ENCODE measurements at regions not wholly inside any gene's neighbourhood (a gene's known extent, or its start where the extent isn't known, plus 50 kb on each side); places are given as distances from the start of the nearest gene placed in this dataset.

GRCh38 chr3:104646196-104646595 lies 720.5 kb upstream of the ALCAM start:
- Histone ChIP-seq H3K9me3 (ENCODE audit: control insufficient read depth in 2 of 2, low read length in 2 of 2) (no peaks in the 10 kb centered on the region), H3K4me3 (ENCODE audit: low read length in 2 of 2) (no peak overlapping the region), H3K9ac (ENCODE audit: low read depth in 1 of 2, low read length in 2 of 2) (no peak overlapping the region), H3K27ac (ENCODE audit: low read depth in 2 of 2, low read length in 2 of 2) (no peak overlapping the region), H3K4me1 (ENCODE audit: control insufficient read depth in 2 of 2, insufficient read depth in 2 of 2, low read length in 2 of 2) (no peaks in the 10 kb centered on the region), H3K36me3 (ENCODE audit: control insufficient read depth in 2 of 2, insufficient read depth in 2 of 2, low read length in 2 of 2) (no peaks in the 10 kb centered on the region), H3K27me3 (ENCODE audit: control insufficient read depth in 2 of 2, insufficient read depth in 2 of 2, low read length in 2 of 2) (no peaks in the 10 kb centered on the region)

DNA sequence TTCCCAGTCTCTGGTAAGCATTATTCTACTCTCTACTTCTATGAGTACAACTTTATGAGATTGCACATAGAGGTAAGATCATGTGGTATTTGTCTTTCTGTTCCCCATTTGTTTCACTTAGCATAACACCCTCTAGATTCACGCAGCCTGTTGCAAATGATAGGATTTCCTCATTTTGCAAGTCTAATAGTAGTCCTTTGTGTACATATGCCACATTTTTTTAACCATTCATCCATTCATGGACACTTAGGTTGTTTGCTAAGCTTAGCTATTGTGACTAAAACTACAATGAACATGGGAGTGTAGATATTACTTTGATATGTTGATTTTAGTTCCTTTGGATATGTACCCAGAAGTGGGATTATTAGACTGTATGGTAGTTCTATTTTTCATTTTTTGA lies 717.9 kb upstream of the ALCAM start:
- H3K27me3 ChIP-seq (ENCODE audit: control insufficient read depth in 2 of 2, insufficient read depth in 2 of 2, low read length in 2 of 2) = no peaks in the 10 kb centered on the region
- no peak overlapping the region for H3K27ac ChIP-seq (ENCODE audit: low read depth in 2 of 2, low read length in 2 of 2)
- no peak overlapping the region for H3K9ac ChIP-seq (ENCODE audit: low read depth in 1 of 2, low read length in 2 of 2)
- no peaks in the 10 kb centered on the region for H3K9me3 ChIP-seq (ENCODE audit: control insufficient read depth in 2 of 2, low read length in 2 of 2)
- no peaks in the 10 kb centered on the region for H3K36me3 ChIP-seq (ENCODE audit: control insufficient read depth in 2 of 2, insufficient read depth in 2 of 2, low read length in 2 of 2)
- H3K4me3 ChIP-seq (ENCODE audit: low read length in 2 of 2) = no peak overlapping the region
- no peaks in the 10 kb centered on the region for H3K4me1 ChIP-seq (ENCODE audit: control insufficient read depth in 2 of 2, insufficient read depth in 2 of 2, low read length in 2 of 2)

- Histone ChIP-seq H3K36me3 (ENCODE audit: control insufficient read depth in 2 of 2, insufficient read depth in 2 of 2, low read length in 2 of 2) (no peaks in the 10 kb centered on the region), H3K4me1 (ENCODE audit: control insufficient read depth in 2 of 2, insufficient read depth in 2 of 2, low read length in 2 of 2) (no peaks in the 10 kb centered on the region), H3K27me3 (ENCODE audit: control insufficient read depth in 2 of 2, insufficient read depth in 2 of 2, low read length in 2 of 2) (no peaks in the 10 kb centered on the region), H3K9me3 (ENCODE audit: control insufficient read depth in 2 of 2, low read length in 2 of 2) (no peaks in the 10 kb centered on the region), H3K27ac (ENCODE audit: low read depth in 2 of 2, low read length in 2 of 2) (no peak overlapping the region), H3K9ac (ENCODE audit: low read depth in 1 of 2, low read length in 2 of 2) (no peak overlapping the region), H3K4me3 (ENCODE audit: low read length in 2 of 2) (no peak overlapping the region)
These were observed 697.6 kb upstream of the ALCAM start for GRCh38 chr3:104669083-104669482.

- no peak overlapping the region for H3K27ac ChIP-seq (ENCODE audit: low read depth in 2 of 2, low read length in 2 of 2)
- H3K9ac ChIP-seq (ENCODE audit: low read depth in 1 of 2, low read length in 2 of 2) = no peak overlapping the region
- peaks cover 0 to 3% of the 10 kb centered on the region in 2 donors for H3K9me3 ChIP-seq (ENCODE audit: control insufficient read depth in 2 of 2, low read length in 2 of 2)
- no peaks in the 10 kb centered on the region for H3K36me3 ChIP-seq (ENCODE audit: control insufficient read depth in 2 of 2, insufficient read depth in 2 of 2, low read length in 2 of 2)
- H3K4me1 ChIP-seq (ENCODE audit: control insufficient read depth in 2 of 2, insufficient read depth in 2 of 2, low read length in 2 of 2) = no peaks in the 10 kb centered on the region
- no peak overlapping the region for H3K4me3 ChIP-seq (ENCODE audit: low read length in 2 of 2)
- H3K27me3 ChIP-seq (ENCODE audit: control insufficient read depth in 2 of 2, insufficient read depth in 2 of 2, low read length in 2 of 2) = no peaks in the 10 kb centered on the region
These were observed 694.4 kb upstream of the ALCAM start for GRCh38 chr3:104672331-104672730.

DNA sequence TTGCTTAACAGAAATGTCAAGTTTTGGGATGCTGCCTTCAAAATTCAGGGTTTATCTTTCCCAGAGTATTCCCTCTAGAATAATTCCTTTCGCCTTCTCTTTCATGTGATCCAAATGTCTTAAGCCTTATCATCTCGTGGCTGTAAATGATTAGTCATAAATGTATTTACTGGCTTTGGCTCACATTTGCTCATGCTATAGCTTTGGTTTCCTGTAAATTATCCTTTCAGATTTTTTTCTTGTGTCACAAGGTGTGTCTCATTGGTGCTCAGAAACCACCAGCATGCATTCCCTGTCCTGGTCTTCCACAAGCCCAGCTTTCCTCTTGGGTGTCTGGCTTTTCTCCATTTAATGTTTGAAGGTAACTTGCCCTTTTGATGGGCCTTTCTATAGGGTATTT lies 692.7 kb upstream of the ALCAM start:
- H3K9me3 ChIP-seq (ENCODE audit: control insufficient read depth in 2 of 2, low read length in 2 of 2) = peaks cover 0 to 3% of the 10 kb centered on the region in 2 donors
- H3K27me3 ChIP-seq (ENCODE audit: control insufficient read depth in 2 of 2, insufficient read depth in 2 of 2, low read length in 2 of 2) = no peaks in the 10 kb centered on the region
- no peak overlapping the region for H3K4me3 ChIP-seq (ENCODE audit: low read length in 2 of 2)
- no peak overlapping the region for H3K27ac ChIP-seq (ENCODE audit: low read depth in 2 of 2, low read length in 2 of 2)
- no peaks in the 10 kb centered on the region for H3K36me3 ChIP-seq (ENCODE audit: control insufficient read depth in 2 of 2, insufficient read depth in 2 of 2, low read length in 2 of 2)
- H3K4me1 ChIP-seq (ENCODE audit: control insufficient read depth in 2 of 2, insufficient read depth in 2 of 2, low read length in 2 of 2) = no peaks in the 10 kb centered on the region
- no peak overlapping the region for H3K9ac ChIP-seq (ENCODE audit: low read depth in 1 of 2, low read length in 2 of 2)

- H3K27ac ChIP-seq (ENCODE audit: low read depth in 2 of 2, low read length in 2 of 2) = no peak overlapping the region
- no peak overlapping the region for H3K9ac ChIP-seq (ENCODE audit: low read depth in 1 of 2, low read length in 2 of 2)
- no peaks in the 10 kb centered on the region for H3K4me1 ChIP-seq (ENCODE audit: control insufficient read depth in 2 of 2, insufficient read depth in 2 of 2, low read length in 2 of 2)
- H3K4me3 ChIP-seq (ENCODE audit: low read length in 2 of 2) = no peak overlapping the region
- H3K9me3 ChIP-seq (ENCODE audit: control insufficient read depth in 2 of 2, low read length in 2 of 2) = peaks cover 0 to 3% of the 10 kb centered on the region in 2 donors
- H3K36me3 ChIP-seq (ENCODE audit: control insufficient read depth in 2 of 2, insufficient read depth in 2 of 2, low read length in 2 of 2) = no peaks in the 10 kb centered on the region
- no peaks in the 10 kb centered on the region for H3K27me3 ChIP-seq (ENCODE audit: control insufficient read depth in 2 of 2, insufficient read depth in 2 of 2, low read length in 2 of 2)
These were observed 690.5 kb upstream of the ALCAM start for GRCh38 chr3:104676241-104676640.

DNA sequence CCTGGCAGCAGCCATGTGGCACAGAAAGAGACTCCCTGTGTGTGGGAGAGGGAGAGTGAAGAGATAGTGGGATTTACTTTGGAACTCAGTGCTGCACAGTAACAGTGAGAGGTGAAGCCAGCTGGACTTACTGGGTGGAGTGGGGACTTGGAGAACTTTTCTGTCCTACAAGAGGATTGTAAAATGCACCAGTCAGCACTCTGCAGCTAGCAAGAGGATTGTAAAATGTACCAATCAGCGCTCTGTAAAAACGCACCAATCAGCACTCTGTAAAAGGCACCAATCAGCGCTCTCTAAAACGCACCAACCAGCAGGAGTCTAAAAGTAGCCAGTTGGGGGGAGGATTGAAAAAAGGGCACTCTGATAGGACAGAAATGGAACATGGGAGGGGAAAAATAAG lies 688.8 kb upstream of the ALCAM start:
- Histone ChIP-seq H3K36me3 (ENCODE audit: control insufficient read depth in 2 of 2, insufficient read depth in 2 of 2, low read length in 2 of 2) (no peaks in the 10 kb centered on the region), H3K9ac (ENCODE audit: low read depth in 1 of 2, low read length in 2 of 2) (no peak overlapping the region), H3K4me3 (ENCODE audit: low read length in 2 of 2) (no peak overlapping the region), H3K9me3 (ENCODE audit: control insufficient read depth in 2 of 2, low read length in 2 of 2) (peaks cover 0 to 3% of the 10 kb centered on the region in 2 donors), H3K27ac (ENCODE audit: low read depth in 2 of 2, low read length in 2 of 2) (no peak overlapping the region), H3K27me3 (ENCODE audit: control insufficient read depth in 2 of 2, insufficient read depth in 2 of 2, low read length in 2 of 2) (no peaks in the 10 kb centered on the region), H3K4me1 (ENCODE audit: control insufficient read depth in 2 of 2, insufficient read depth in 2 of 2, low read length in 2 of 2) (no peaks in the 10 kb centered on the region)

- H3K9me3 ChIP-seq (ENCODE audit: control insufficient read depth in 2 of 2, low read length in 2 of 2) = no peaks in the 10 kb centered on the region
- no peak overlapping the region for H3K27ac ChIP-seq (ENCODE audit: low read depth in 2 of 2, low read length in 2 of 2)
- H3K9ac ChIP-seq (ENCODE audit: low read depth in 1 of 2, low read length in 2 of 2) = no peak overlapping the region
- H3K27me3 ChIP-seq (ENCODE audit: control insufficient read depth in 2 of 2, insufficient read depth in 2 of 2, low read length in 2 of 2) = no peaks in the 10 kb centered on the region
- H3K4me3 ChIP-seq (ENCODE audit: low read length in 2 of 2) = no peak overlapping the region
- no peaks in the 10 kb centered on the region for H3K36me3 ChIP-seq (ENCODE audit: control insufficient read depth in 2 of 2, insufficient read depth in 2 of 2, low read length in 2 of 2)
- no peaks in the 10 kb centered on the region for H3K4me1 ChIP-seq (ENCODE audit: control insufficient read depth in 2 of 2, insufficient read depth in 2 of 2, low read length in 2 of 2)
These were observed 681.2 kb upstream of the ALCAM start for GRCh38 chr3:104685492-104685891.

DNA sequence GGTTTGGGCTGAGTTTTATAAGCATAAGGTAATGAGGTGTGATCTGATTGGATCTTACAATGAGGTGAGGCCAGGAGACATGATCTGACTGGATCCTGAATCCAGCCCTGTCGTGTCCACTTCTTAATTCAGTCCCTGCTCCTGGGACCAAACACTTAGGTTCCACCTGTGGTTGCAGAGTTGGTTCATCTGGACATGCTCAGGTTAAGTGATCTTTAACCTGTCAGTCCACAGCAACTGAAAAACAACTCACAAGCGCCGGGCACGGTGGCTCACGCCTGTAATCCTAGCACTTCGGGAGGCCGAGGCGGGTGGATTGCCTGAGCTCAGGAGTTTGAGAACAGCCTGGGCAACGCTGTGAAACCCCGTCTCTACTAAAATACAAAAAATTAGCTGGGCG lies 679.3 kb upstream of the ALCAM start:
- Histone ChIP-seq H3K9me3 (ENCODE audit: control insufficient read depth in 2 of 2, low read length in 2 of 2) (no peaks in the 10 kb centered on the region), H3K9ac (ENCODE audit: low read depth in 1 of 2, low read length in 2 of 2) (no peak overlapping the region), H3K4me1 (ENCODE audit: control insufficient read depth in 2 of 2, insufficient read depth in 2 of 2, low read length in 2 of 2) (no peaks in the 10 kb centered on the region), H3K27me3 (ENCODE audit: control insufficient read depth in 2 of 2, insufficient read depth in 2 of 2, low read length in 2 of 2) (no peaks in the 10 kb centered on the region), H3K27ac (ENCODE audit: low read depth in 2 of 2, low read length in 2 of 2) (no peak overlapping the region), H3K4me3 (ENCODE audit: low read length in 2 of 2) (no peak overlapping the region), H3K36me3 (ENCODE audit: control insufficient read depth in 2 of 2, insufficient read depth in 2 of 2, low read length in 2 of 2) (no peaks in the 10 kb centered on the region)

DNA sequence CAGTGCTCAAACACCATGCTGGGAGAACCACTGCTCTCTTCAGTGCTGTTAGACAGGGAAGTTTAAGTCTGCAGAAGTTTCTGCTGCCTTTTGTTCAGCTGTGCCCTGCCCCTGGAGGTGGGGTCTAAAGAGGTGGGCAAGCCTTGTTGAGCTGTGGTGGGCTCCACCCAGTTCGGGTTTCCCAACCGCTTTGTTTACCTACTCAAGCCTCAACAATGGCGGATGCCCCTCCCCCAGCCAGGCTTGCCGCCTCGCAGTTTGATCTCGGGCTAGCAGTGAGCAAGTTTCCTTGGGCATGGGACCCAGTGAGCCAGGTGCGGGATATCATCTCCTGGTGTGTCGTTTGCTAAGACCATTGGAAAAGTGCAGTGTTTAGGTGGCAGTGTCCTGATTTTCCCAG lies 670.2 kb upstream of the ALCAM start:
- H3K36me3 ChIP-seq (ENCODE audit: control insufficient read depth in 2 of 2, insufficient read depth in 2 of 2, low read length in 2 of 2) = no peaks in the 10 kb centered on the region
- H3K9ac ChIP-seq (ENCODE audit: low read depth in 1 of 2, low read length in 2 of 2) = no peak overlapping the region
- H3K27ac ChIP-seq (ENCODE audit: low read depth in 2 of 2, low read length in 2 of 2) = no peak overlapping the region
- H3K27me3 ChIP-seq (ENCODE audit: control insufficient read depth in 2 of 2, insufficient read depth in 2 of 2, low read length in 2 of 2) = no peaks in the 10 kb centered on the region
- H3K4me3 ChIP-seq (ENCODE audit: low read length in 2 of 2) = no peak overlapping the region
- no peaks in the 10 kb centered on the region for H3K9me3 ChIP-seq (ENCODE audit: control insufficient read depth in 2 of 2, low read length in 2 of 2)
- no peaks in the 10 kb centered on the region for H3K4me1 ChIP-seq (ENCODE audit: control insufficient read depth in 2 of 2, insufficient read depth in 2 of 2, low read length in 2 of 2)

DNA sequence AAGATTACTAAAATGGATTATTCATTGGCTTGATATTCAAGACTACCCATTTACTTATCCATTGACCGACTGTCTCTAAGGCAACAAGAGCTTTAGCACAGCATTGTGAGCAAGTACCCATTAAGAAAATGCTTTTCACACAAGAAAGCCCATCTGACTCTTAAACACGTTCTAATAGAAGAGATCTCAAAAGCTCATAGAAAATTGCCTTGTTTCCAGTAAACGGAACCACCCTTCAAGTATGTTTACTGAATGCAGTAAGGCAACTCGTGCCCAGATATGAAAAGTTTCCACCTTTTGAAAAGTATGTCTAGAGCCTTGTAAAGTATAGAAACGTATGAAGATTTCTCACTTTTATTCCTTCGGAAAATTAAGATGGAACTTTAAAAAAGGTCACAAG lies 655.3 kb upstream of the ALCAM start:
- H3K27ac ChIP-seq (ENCODE audit: low read depth in 2 of 2, low read length in 2 of 2) = no peak overlapping the region

More for the DNA sequence above, 655.3 kb upstream of the ALCAM start:
- no peak overlapping the region for H3K9ac ChIP-seq (ENCODE audit: low read depth in 1 of 2, low read length in 2 of 2)
- H3K9me3 ChIP-seq (ENCODE audit: control insufficient read depth in 2 of 2, low read length in 2 of 2) = no peaks in the 10 kb centered on the region
- H3K4me3 ChIP-seq (ENCODE audit: low read length in 2 of 2) = no peak overlapping the region
- H3K4me1 ChIP-seq (ENCODE audit: control insufficient read depth in 2 of 2, insufficient read depth in 2 of 2, low read length in 2 of 2) = no peaks in the 10 kb centered on the region
- no peaks in the 10 kb centered on the region for H3K36me3 ChIP-seq (ENCODE audit: control insufficient read depth in 2 of 2, insufficient read depth in 2 of 2, low read length in 2 of 2)
- no peaks in the 10 kb centered on the region for H3K27me3 ChIP-seq (ENCODE audit: control insufficient read depth in 2 of 2, insufficient read depth in 2 of 2, low read length in 2 of 2)
